ENCODE measurements at regions not wholly inside any gene's neighbourhood (a gene's known extent, or its start where the extent isn't known, plus 50 kb on each side); places are given as distances from the start of the nearest gene placed in this dataset.

GRCh38 chr3:40780291-40780924, 255.6 kb downstream of the ZNF621 start:
- intact Hi-C loops (cut with micrococcal nuclease; ENCODE audit: unreplicated experiment) = loop anchor here (10.0 kb wide), 1 partner anchor 196 kb away; no protein-coding TSS in a partner anchor
- Histone ChIP-seq H3K79me2 (ENCODE audit: insufficient read depth, low read depth, low read length) (no peaks in the 10 kb centered on the region), H3K27ac (ENCODE audit: low read depth, low read length, poor library complexity, severe bottlenecking) (no peak overlapping the region), H3K36me3 (ENCODE audit: insufficient read depth, low read length) (no peaks in the 10 kb centered on the region), H3K9me2 (ENCODE audit: insufficient read depth, low read length) (no peaks in the 10 kb centered on the region), H3K4me3 (ENCODE audit: low read depth, low read length, poor library complexity, severe bottlenecking) (no peak overlapping the region), H3K4me2 (ENCODE audit: low read length) (no peak overlapping the region), H3K9me3 (ENCODE audit: low read length) (no peaks in the 10 kb centered on the region), H3K4me1 (ENCODE audit: insufficient read depth, low read length, poor library complexity, severe bottlenecking) (no peaks in the 10 kb centered on the region), H4K20me1 (ENCODE audit: insufficient read depth, low read length) (no peaks in the 10 kb centered on the region), H2AFZ (ENCODE audit: low read length) (no peak overlapping the region)
- no peak for DNase-seq (ENCODE audit: low spot score)
- CTCF ChIA-PET (ENCODE audit: unreplicated experiment) = no interaction called here
- no TSS peak for BruUV-seq (replicated peaks)
- POLR2A ChIA-PET = interaction anchor here (0.6 kb wide), 1 partner anchor 1153 kb away, joined by 3 read pairs; no protein-coding TSS in a partner anchor
- TF ChIP-seq CTCF (conservative IDR thresholded peaks at IDR 0.05; ENCODE audit: low read length) = no peak
- no peak for TF ChIP-seq EZH2phosphoT487 (IDR thresholded peaks at IDR 0.05; ENCODE audit: borderline replicate concordance, low read depth, low read length)

- POLR2A ChIA-PET = no interaction called here
- no peak for TF ChIP-seq EZH2phosphoT487 (IDR thresholded peaks at IDR 0.05; ENCODE audit: borderline replicate concordance, low read depth, low read length)
- H3K4me2 ChIP-seq (ENCODE audit: low read length) = no peak overlapping the region
Measured at GRCh38 chr3:40780925-40781406, 256.2 kb downstream of the ZNF621 start.

GRCh38 chr3:40782111-40782721, 257.5 kb downstream of the ZNF621 start:
- Histone ChIP-seq H4K20me1 (ENCODE audit: insufficient read depth, low read length) (no peaks in the 10 kb centered on the region), H3K4me3 (ENCODE audit: low read depth, low read length, poor library complexity, severe bottlenecking) (no peak overlapping the region), H3K27ac (ENCODE audit: low read depth, low read length, poor library complexity, severe bottlenecking) (no peak overlapping the region), H3K9me3 (ENCODE audit: low read length) (no peaks in the 10 kb centered on the region), H3K4me2 (ENCODE audit: low read length) (no peak overlapping the region), H2AFZ (ENCODE audit: low read length) (no peak overlapping the region), H3K9me2 (ENCODE audit: insufficient read depth, low read length) (no peaks in the 10 kb centered on the region), H3K36me3 (ENCODE audit: insufficient read depth, low read length) (no peaks in the 10 kb centered on the region), H3K4me1 (ENCODE audit: insufficient read depth, low read length, poor library complexity, severe bottlenecking) (no peaks in the 10 kb centered on the region), H3K79me2 (ENCODE audit: insufficient read depth, low read depth, low read length) (no peaks in the 10 kb centered on the region)
- ChIA-PET CTCF (ENCODE audit: unreplicated experiment) (no interaction called here), POLR2A (no interaction called here)
- intact Hi-C loops (cut with micrococcal nuclease; ENCODE audit: unreplicated experiment) = loop anchor here (10.0 kb wide), 1 partner anchor 197 kb away; no protein-coding TSS in a partner anchor
- no TSS peak for BruUV-seq (replicated peaks)
- TF ChIP-seq EZH2phosphoT487 (IDR thresholded peaks at IDR 0.05; ENCODE audit: borderline replicate concordance, low read depth, low read length) (no peak), CTCF (conservative IDR thresholded peaks at IDR 0.05; ENCODE audit: low read length) (peak; percentile 58)
- DNase-seq (ENCODE audit: low spot score) = peak; percentile 11

More at GRCh38 chr3:40780925-40781406, 256.2 kb downstream of the ZNF621 start:
- Histone ChIP-seq H3K4me3 (ENCODE audit: low read depth, low read length, poor library complexity, severe bottlenecking) (no peak overlapping the region), H3K9me2 (ENCODE audit: insufficient read depth, low read length) (no peaks in the 10 kb centered on the region), H3K27ac (ENCODE audit: low read depth, low read length, poor library complexity, severe bottlenecking) (no peak overlapping the region), H3K9me3 (ENCODE audit: low read length) (no peaks in the 10 kb centered on the region), H3K36me3 (ENCODE audit: insufficient read depth, low read length) (no peaks in the 10 kb centered on the region), H4K20me1 (ENCODE audit: insufficient read depth, low read length) (no peaks in the 10 kb centered on the region), H2AFZ (ENCODE audit: low read length) (no peak overlapping the region), H3K4me1 (ENCODE audit: insufficient read depth, low read length, poor library complexity, severe bottlenecking) (no peaks in the 10 kb centered on the region), H3K79me2 (ENCODE audit: insufficient read depth, low read depth, low read length) (no peaks in the 10 kb centered on the region)
- BruUV-seq (replicated peaks) = no TSS peak
- DNase-seq (ENCODE audit: low spot score) = no peak
- CTCF ChIA-PET (ENCODE audit: unreplicated experiment) = no interaction called here
- intact Hi-C loops (cut with micrococcal nuclease; ENCODE audit: unreplicated experiment) = loop anchor here (10.0 kb wide), 1 partner anchor 196 kb away; no protein-coding TSS in a partner anchor

Data from OCI-LY7 (cell line).